ENCODE measurements at regions not wholly inside any gene's neighbourhood (a gene's known extent, or its start where the extent isn't known, plus 50 kb on each side); places are given as distances from the start of the nearest gene placed in this dataset.

- TF ChIP-seq, protein P1, sequence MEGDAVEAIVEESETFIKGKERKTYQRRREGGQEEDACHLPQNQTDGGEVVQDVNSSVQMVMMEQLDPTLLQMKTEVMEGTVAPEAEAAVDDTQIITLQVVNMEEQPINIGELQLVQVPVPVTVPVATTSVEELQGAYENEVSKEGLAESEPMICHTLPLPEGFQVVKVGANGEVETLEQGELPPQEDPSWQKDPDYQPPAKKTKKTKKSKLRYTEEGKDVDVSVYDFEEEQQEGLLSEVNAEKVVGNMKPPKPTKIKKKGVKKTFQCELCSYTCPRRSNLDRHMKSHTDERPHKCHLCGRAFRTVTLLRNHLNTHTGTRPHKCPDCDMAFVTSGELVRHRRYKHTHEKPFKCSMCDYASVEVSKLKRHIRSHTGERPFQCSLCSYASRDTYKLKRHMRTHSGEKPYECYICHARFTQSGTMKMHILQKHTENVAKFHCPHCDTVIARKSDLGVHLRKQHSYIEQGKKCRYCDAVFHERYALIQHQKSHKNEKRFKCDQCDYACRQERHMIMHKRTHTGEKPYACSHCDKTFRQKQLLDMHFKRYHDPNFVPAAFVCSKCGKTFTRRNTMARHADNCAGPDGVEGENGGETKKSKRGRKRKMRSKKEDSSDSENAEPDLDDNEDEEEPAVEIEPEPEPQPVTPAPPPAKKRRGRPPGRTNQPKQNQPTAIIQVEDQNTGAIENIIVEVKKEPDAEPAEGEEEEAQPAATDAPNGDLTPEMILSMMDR (IDR thresholded peaks at IDR 0.05; ENCODE audit: poor library complexity), result no peak
- no peak for TF ChIP-seq EZH2 (IDR thresholded peaks at IDR 0.05; ENCODE audit: borderline replicate concordance)
- no peak for TF ChIP-seq EZH2phosphoT487 (IDR thresholded peaks at IDR 0.05; ENCODE audit: low read depth, severe bottlenecking, unreplicated experiment)
These were observed 240.6 kb downstream of the OPA1 start for GRCh38 chr3:193833592-193833991.

Measured in hepatocyte (in vitro differentiated cells).